NCI-H510A (cell line): ENCODE measurements at regions not wholly inside any gene's neighbourhood (a gene's known extent, or its start where the extent isn't known, plus 50 kb on each side); places are given as distances from the start of the nearest gene placed in this dataset.

Source experiments
- DNase-seq: peaks from one replicate; lab custom pipeline; 2025; lab: John Stamatoyannopoulos, UW

GRCh38 chr5:57839437-57840079, 356.9 kb upstream of the ACTBL2 start:
- no peak for DNase-seq

GRCh38 chr5:57839025-57839424, 356.4 kb upstream of the ACTBL2 start:
- DNase-seq: no peak

DNA sequence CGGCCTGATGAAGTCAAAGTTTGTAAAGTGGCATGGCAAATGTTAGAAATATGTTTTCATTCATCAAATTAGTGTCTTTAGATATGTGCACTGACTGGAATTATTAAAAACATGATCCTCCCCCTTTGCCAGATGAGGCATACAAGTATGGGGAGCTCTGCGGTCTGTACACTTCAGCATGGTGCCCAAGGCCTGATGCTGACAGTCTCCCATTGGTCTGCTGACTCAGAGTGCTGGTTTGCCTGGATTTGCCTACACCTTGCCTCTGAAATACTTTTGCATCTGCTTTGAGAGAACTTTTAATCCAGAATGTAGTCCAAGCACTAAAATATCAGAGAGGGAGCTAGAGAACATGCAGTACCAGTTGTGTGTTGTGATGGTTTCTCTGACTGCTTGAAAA, 354.3 kb upstream of the ACTBL2 start:
- no peak for DNase-seq

GRCh38 chr5:57836331-57836730, 353.7 kb upstream of the ACTBL2 start:
- DNase-seq: no peak

DNA sequence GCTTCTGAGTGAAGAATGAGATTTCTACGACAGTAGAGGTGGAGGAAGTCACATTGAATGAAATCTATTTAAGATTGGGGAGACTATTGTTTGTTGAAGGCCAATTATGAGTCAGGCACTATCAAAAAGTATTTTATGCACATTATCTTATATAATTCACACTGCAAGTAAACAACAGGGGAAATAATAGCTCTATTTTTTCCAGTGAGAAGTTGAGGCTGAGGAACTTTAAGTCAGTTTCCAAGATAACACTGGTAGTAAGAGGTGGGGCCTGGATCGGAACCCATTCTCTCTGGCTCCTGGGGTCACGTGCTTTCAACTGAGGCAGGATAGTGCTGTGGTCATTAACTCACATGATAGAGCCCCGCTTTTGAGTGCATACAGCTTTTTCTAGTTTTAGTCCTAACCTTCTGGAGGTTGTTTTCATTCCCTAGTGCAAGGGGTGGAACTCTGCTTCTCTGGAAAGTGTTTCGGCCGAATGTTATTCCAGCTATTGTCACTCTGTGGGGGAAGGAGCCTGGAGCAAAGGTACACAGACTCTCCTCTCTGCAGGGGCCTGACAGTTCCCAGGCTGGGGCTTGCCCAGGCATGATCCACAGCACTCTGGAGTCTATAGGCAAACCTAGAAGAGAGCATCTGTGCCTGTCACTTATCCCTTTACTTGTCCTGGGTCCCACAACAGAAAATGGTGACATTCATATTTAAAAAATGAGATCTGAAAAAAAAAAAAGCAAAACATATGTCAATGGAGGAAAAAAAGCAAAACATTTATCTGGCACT, 352.4 kb upstream of the ACTBL2 start:
- no peak for DNase-seq

- no peak for DNase-seq
Observed at GRCh38 chr5:57833489-57833888, 350.9 kb upstream of the ACTBL2 start.

- DNase-seq: no peak
Observed at GRCh38 chr5:57832875-57833274, 350.3 kb upstream of the ACTBL2 start.

- no peak for DNase-seq
Observed at GRCh38 chr5:57831932-57832331, 349.3 kb upstream of the ACTBL2 start.

DNA sequence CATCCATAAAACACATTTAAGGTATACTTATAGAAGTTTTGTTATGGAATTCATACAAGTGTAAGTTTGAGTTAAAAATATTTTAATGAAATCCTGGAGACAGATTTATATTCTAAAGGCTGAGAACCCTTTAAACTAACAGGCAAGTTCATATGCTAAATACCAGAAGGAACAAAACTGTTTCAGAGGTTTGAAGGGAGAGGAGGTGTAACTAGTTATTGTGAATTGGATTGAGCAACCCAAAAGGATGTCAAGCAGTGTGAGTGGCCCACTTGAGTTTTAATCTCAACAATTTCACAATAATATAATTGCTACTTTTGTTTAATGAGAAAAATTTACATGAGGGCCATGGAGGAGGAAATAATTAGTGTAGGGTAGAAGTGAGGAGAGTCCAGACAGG, 348.5 kb upstream of the ACTBL2 start:
- DNase-seq: no peak

GRCh38 chr5:57828221-57828620, 345.6 kb upstream of the ACTBL2 start:
- DNase-seq: no peak

GRCh38 chr5:57825031-57825686, 342.5 kb upstream of the ACTBL2 start:
- DNase-seq: no peak

- no peak for DNase-seq
Observed at GRCh38 chr5:57824623-57825022, 342.0 kb upstream of the ACTBL2 start.

DNA sequence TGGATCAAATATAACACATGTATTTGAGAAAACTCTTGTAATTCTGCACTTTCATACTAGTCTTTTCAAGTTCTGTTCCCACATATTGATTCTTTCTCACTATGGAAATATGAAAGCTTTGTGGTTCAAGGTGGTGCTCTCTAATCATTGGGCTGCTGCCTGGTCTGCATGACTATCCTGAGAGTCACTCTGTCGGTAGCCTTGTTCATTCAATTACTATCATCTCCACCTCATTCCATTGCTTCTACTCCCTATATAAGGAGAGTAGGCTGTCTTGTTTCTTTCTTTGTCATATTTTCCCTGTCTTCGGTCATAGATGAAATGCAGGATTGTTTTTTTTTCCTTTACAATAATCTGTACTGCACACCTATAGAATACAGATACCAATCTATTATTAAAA, 341.4 kb upstream of the ACTBL2 start:
- no peak for DNase-seq

DNA sequence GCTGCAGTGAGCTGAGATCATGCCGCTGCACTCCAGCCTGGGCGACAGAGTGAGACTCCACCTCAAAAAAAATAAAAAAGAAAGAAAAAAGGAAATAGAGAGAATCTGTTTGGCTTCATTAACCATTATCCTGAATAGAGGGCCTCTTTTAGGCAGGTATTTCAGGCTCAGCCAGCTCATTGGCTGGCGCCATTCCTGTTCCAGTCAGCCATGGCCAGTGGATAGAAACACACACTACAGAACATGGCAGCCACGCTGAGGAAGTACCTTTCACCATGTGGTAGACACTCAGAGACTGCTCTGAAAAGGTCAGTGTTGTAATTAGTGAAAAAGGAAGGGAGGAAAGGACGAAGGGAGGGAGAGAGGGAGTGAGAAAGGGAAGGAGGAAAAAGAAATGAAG, 340.0 kb upstream of the ACTBL2 start:
- no peak for DNase-seq

DNA sequence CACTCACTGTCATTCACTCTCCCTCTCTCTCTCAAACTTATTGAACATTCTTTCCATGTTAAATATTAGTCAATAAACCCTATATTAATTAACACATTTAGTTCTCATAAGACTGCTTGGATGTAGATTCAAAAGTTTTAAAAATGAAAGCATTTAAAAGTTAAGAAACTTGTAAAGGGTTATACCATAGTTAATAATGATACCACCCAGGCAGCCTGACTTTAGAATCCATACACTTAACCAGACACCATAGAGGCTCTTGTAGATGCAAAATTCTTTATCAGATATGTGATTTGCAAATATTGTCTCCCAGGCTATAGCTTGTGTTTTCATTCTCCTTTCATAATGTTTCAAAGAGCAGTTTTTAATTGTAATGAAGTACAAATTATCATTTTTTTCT, 335.8 kb upstream of the ACTBL2 start:
- DNase-seq: no peak

GRCh38 chr5:57817924-57818323, 335.3 kb upstream of the ACTBL2 start:
- DNase-seq: no peak

GRCh38 chr5:57817001-57817453, 334.4 kb upstream of the ACTBL2 start:
- DNase-seq: no peak

DNA sequence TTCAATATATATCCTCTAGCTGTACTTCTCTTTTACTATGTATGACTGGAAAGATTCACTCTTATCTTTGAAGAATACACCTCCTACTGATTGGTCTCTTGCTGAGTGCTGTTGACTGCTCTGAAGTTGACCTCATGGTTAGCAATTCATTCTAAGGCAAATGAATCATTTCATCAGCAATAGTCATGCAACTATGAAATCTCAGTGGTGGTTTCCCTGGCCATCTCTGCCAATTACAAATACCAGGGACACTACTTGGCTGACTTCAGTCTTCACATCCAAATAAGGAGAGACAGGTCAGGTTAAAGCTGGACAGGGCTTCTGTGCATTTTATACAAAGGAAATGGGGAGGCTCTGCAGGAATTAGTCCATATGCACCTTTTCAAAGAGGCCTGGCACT, 333.5 kb upstream of the ACTBL2 start:
- no peak for DNase-seq

DNA sequence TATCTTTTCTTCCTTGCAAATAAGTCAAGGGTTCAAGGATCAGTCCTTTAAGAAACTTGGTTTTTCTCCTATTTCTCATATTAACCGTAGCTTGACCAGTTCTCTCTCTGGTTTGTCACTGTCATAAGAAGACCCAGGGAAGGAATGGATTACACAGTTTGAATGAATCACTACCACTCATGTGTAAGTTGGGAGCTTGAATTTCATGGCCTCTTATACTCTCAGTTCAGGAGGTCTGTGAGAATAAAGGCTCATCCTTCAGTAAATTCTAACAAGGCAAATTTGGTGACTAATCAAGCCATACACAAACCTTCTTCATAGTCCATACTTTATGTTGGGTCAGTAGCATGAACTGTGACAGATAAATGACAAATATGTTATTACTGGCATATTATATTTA, 323.1 kb upstream of the ACTBL2 start:
- no peak for DNase-seq

DNA sequence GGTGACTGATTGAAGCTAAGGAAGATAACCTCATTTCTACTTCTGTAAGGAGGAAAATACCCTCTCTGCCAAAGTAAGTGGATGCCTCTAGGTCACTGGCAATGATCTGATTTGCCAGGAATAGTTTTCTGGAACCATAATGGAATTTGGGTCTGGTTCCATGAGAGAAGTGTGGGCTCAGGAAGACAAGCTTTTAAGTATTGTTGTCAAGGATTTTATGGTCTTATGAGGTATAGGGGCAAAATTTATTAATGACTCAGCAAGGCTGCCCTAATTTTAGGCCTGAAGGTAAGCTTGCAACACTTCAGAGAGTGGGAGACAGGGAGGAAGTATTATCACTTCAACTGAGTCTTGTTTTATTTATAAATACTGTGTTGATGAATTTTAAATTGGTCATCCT, 322.6 kb upstream of the ACTBL2 start:
- DNase-seq: no peak

- DNase-seq: no peak
Observed at GRCh38 chr5:57804505-57804904, 321.9 kb upstream of the ACTBL2 start.

- DNase-seq: no peak
Observed at GRCh38 chr5:57804007-57804444, 321.4 kb upstream of the ACTBL2 start.

GRCh38 chr5:57802131-57802530, 319.5 kb upstream of the ACTBL2 start:
- no peak for DNase-seq
